ENCODE measurements at regions not wholly inside any gene's neighbourhood (a gene's known extent, or its start where the extent isn't known, plus 50 kb on each side); places are given as distances from the start of the nearest gene placed in this dataset.
A peak's percentile ranks its signal among the peaks of the same experiment; 100 is the strongest.

DNA sequence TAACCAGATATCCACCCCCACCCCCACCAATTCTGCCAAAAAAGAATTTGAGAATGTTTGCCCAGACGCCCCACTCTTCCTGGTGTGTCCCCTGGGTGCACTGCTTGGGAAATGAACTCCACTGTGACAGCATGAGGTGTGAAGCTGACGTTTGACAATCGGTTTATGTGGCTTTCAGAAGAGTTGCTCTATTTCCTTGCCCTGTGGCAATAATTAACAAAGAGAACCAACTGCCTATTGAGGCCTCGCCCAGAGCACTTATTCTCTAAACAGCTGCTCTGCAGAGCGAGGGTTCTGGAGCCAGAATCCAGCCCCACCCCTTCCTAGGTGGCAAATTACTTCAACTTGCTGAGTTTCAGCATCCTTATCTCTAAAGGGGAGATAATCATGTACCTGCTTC, 115.8 kb upstream of the SIX3 start:
- no peak for DNase-seq (ENCODE audit: low spot score)

DNA sequence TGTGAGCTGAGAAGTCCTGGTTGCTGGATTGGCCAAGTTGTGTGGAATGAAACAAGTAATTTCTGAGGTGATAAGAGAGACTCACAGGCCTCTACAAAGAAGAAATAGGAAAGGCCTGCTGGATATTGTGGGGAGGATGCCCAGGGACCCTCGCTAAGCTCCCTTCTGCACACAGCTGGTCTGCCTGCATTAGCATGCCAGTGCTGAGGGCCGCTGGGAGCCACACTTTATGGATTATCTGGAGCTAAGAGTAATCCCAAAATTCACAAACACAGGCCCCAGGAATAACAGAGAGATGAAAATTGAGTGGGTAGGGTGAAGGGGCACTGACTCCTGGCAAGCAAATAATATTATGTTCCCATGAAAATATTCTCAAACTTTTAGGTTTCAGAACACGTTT, 114.9 kb upstream of the SIX3 start:
- no peak for DNase-seq (ENCODE audit: low spot score)

DNA sequence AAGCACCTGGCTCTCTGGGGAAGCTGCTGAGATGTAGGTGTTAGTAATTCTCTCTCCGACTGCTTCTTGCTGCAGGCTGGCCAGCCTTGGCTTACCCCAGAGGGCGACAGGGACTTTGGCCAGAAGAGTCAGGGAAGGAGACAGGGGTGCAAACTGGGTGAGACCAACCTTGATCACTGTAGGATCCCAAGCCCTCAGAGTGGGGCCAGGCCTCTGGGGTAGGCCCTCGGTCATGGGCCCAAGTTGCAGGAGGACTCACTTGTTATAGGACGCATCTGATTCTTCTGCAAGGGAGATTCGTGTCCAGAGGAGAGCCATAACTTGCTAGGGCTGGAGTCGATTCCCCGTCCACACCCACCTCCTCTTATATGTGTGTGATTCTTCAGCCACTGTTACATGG, 111.7 kb upstream of the SIX3 start:
- DNase-seq (ENCODE audit: low spot score): peak; percentile 12

DNA sequence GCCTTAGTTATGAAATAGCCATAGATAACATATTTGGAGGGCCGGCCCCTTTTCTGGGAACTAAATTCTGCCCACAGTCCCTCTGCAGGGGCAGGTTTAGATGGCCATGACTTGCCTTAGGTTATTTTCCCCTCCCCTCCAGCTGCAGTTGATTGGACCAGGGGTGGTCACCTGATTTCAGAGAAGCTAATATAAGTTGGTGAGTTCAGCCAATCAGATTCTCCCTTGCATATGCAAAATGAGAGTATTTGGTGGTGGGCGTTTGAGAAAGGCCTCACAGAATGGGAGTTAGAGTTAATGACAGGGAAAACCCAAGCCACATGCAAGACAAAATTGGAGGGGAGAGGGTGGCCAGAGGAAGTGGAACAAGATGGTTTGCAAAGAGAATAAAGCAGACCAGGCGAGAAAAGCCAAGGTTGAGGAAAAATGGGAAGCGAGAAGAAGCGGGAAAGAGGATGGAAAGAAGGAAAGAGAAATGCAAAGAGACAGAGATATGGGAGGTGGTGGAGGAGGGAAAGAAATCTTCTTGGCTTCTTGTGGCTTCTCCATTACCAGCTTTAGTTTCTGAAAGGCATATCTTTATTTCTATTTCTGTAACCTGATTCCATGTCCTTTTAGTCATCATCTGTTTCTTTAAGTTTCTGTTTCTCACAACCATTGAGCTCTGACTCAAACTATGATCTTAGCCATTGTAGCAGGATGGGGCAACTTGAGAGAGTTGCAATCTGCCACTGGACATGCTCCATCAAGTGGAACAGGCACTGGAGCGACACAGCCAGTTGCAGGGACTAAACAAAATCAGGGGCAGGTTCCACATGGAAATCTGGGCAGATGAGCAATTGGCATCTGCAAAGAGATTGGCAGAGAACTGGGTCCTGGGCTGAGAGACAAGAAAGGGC, 108.1 kb upstream of the SIX3 start:
- DNase-seq (ENCODE audit: low spot score): no peak

GRCh38 chr2:44834656-44835055, 106.8 kb upstream of the SIX3 start:
- no peak for DNase-seq (ENCODE audit: low spot score)

DNA sequence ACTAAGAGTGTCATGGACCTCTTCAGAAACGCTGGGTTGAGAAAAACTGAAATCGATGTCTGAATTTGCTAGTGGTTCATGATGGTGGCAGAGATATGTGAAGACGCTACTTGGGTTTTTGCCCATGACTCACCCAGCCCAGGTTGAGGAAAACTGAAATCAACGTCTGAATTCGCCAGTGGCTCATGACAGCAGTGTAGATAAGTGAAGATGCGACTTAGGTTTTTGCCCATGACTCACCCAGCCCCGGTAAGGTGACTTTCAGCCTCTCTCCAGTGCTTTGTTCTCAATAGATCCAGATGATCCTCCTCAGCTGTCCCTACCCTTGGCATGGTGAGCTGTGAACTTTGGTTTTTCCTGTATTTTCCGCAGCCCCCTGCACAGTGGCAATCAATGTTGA, 105.3 kb upstream of the SIX3 start:
- DNase-seq (ENCODE audit: low spot score): no peak

GRCh38 chr2:44836916-44837315, 104.6 kb upstream of the SIX3 start:
- no peak for DNase-seq (ENCODE audit: low spot score)

- no peak for DNase-seq (ENCODE audit: low spot score)
Observed at GRCh38 chr2:44838116-44838790, 103.2 kb upstream of the SIX3 start.

- DNase-seq (ENCODE audit: low spot score): no peak
Observed at GRCh38 chr2:44839370-44839769, 102.1 kb upstream of the SIX3 start.

GRCh38 chr2:44839771-44840502, 101.6 kb upstream of the SIX3 start:
- DNase-seq (ENCODE audit: low spot score): no peak

DNA sequence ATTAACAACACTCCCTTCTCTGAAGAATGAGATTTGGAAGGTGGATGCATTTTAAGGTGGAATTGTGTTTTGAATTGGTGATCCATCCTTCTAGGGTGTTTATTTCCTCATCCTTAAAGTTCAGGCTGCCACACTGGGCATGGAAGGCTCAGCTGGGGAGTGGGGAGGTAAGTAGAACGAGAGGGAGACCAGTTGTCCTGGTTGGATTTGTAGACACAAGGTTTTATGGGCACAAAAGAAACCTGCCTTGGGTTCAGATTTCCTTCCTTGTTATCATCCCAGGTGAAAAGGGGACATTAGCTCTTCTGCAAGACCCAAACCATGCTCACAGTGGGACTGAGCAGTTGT, 101.0 kb upstream of the SIX3 start:
- no peak for DNase-seq (ENCODE audit: low spot score)

- no peak for DNase-seq (ENCODE audit: low spot score)
Observed at GRCh38 chr2:44843086-44843485, 98.4 kb upstream of the SIX3 start.

DNA sequence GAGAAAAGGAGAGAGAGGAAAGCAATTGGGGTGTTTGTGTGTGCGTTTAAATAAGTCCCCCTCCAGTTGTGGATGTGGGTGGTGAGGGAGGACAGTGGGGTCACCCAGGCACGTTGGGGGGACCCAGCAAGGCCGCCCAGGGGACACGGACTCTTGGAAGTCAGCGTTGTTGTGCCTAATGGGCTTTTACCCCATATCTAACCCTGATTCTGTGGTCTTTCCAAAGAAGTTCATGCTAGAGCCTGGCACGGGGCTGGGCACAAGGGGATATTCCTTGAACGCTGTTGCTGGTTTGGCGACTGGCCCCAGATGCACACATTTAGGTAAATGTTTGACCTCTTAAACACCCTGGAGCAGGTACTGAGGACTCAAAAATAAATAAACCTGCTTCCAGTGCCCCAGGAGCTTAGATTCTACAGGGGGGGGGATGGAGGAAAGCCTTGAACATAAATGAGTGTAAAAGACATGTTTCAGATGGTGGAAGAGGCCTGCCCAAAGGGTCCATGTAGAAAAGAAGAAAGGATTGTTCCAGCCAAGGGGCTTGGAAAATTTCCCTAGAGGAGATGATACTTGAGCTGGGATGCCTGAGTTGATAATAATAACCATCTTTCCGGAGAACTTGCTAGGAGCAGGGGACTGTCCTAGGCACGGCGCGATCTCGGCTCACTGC, 97.7 kb upstream of the SIX3 start:
- DNase-seq (ENCODE audit: low spot score): no peak

GRCh38 chr2:44844651-44845270, 96.7 kb upstream of the SIX3 start:
- no peak for DNase-seq (ENCODE audit: low spot score)

DNA sequence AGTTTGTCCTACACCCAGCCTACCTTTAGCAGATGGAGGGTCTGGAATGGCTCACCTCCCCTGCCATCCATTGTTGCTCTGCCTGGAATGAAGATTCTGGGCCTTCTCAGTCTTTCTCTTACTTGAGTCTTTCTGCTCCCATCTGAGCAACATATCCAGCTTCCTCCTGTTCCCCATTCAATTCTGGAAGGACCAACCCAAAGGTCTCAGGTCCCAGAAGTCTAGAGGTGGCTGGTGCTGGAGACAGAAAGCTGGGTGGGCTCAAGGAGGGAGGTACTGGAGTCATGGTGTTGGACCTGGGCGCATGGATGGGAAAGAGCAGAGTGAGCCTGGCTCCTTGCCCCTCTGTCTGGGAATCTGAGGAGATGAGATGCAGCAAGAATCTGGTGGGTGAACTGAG, 93.5 kb upstream of the SIX3 start:
- no peak for DNase-seq (ENCODE audit: low spot score)

- no peak for DNase-seq (ENCODE audit: low spot score)
Observed at GRCh38 chr2:44850016-44850415, 91.5 kb upstream of the SIX3 start.

GRCh38 chr2:44851518-44851917, 90.0 kb upstream of the SIX3 start:
- no peak for DNase-seq (ENCODE audit: low spot score)

- no peak for DNase-seq (ENCODE audit: low spot score)
Observed at GRCh38 chr2:44852594-44852993, 88.9 kb upstream of the SIX3 start.

GRCh38 chr2:44859337-44859736, 82.2 kb upstream of the SIX3 start:
- no peak for DNase-seq (ENCODE audit: low spot score)

- no peak for DNase-seq (ENCODE audit: low spot score)
Observed at GRCh38 chr2:44866152-44866551, 75.3 kb upstream of the SIX3 start.

DNA sequence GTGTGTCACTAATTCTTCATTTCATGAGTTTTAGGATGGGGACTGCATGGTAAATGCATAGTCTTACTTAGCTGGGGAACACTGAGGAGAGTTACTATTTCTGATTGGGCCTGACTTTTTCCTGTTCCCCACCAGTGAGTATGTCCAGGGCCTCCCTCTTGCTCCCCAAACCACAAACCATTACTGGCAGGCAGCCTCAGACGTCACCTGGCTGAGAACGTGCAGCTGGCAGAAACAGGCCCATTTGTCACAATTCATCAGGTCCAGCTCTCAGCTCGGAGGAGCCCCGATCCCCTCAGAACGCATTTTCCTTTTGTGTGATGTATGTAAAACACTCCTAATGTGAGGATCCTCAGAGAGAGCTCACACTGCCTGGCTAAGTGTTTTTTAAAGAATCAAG, 71.7 kb upstream of the SIX3 start:
- no peak for DNase-seq (ENCODE audit: low spot score)

GRCh38 chr2:44877417-44877816, 64.1 kb upstream of the SIX3 start:
- DNase-seq (ENCODE audit: low spot score): no peak
